22Rv1 (cell line): ENCODE measurements at regions not wholly inside any gene's neighbourhood (a gene's known extent, or its start where the extent isn't known, plus 50 kb on each side); places are given as distances from the start of the nearest gene placed in this dataset.

ENCODE experiments used
- CTCF ChIP-seq: fragments of 450-650 bp; IDR thresholded peaks from 2 replicates; pipeline ENCODE4 v1.5.1; 2017; ENCODE audit warnings: mild to moderate bottlenecking
- ZFX ChIP-seq: fragments of 450-650 bp; IDR thresholded peaks from 2 replicates; pipeline ENCODE4 v1.6.1; 2017; ENCODE audit warnings: antibody characterized with exemption, borderline replicate concordance

GRCh38 chr4:189414021-189414420, 526.7 kb upstream of the FRG1 start:
- no peak for TF ChIP-seq CTCF
- TF ChIP-seq ZFX: no peak
